ENCODE measurements at regions not wholly inside any gene's neighbourhood (a gene's known extent, or its start where the extent isn't known, plus 50 kb on each side); places are given as distances from the start of the nearest gene placed in this dataset.
"Not testable (repeated sequence)": the region's sequence is repeated elsewhere in the genome, so short reads cannot be mapped to it uniquely, and the experiment has no call there.

DNA sequence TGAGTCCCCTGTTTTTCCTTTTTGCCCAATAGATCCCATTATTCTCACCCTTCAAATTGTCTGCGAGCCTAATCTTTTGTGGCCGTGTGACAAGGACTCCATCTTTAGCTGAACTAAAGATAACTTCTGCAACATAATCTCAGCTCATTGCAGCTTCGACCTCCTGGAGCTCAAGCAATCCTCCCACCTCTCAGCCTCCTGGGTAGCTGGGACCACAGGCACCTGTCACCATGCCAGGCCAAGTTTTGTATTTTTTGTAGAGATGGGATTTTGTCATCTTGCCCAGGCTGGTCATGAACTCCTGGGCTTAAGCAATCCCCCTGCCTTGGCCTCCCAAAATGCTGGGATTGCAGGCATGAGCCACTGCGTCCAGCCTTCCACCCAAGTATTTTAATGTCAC lies 161.0 kb downstream of the GJA1 start:
- Mint-ChIP-seq H3K36me3 (peaks cover 2% of the 10 kb centered on the region), H3K4me1 (no peaks in the 10 kb centered on the region), H3K27ac (no peak overlapping the region), H3K9me3 (peaks cover 0 to 3% (median 2%) of the 10 kb centered on the region in 3 donors), H3K27me3 (no peaks in the 10 kb centered on the region), H3K4me3 (no peak overlapping the region)

GRCh38 chr6:121597654-121598053 lies 162.2 kb downstream of the GJA1 start:
- H3K4me1 Mint-ChIP-seq = no peaks in the 10 kb centered on the region
- H3K9me3 Mint-ChIP-seq = peaks cover 0 to 3% (median 2%) of the 10 kb centered on the region in 3 donors
- H3K36me3 Mint-ChIP-seq = peaks cover 2% of the 10 kb centered on the region
- no peaks in the 10 kb centered on the region for H3K27me3 Mint-ChIP-seq
- H3K27ac Mint-ChIP-seq = no peak overlapping the region
- no peak overlapping the region for H3K4me3 Mint-ChIP-seq

GRCh38 chr6:121599331-121599730 lies 163.9 kb downstream of the GJA1 start:
- not testable (repeated sequence) for H3K4me1 Mint-ChIP-seq, H3K4me3 Mint-ChIP-seq, H3K36me3 Mint-ChIP-seq, H3K9me3 Mint-ChIP-seq, H3K27me3 Mint-ChIP-seq, H3K27ac Mint-ChIP-seq

DNA sequence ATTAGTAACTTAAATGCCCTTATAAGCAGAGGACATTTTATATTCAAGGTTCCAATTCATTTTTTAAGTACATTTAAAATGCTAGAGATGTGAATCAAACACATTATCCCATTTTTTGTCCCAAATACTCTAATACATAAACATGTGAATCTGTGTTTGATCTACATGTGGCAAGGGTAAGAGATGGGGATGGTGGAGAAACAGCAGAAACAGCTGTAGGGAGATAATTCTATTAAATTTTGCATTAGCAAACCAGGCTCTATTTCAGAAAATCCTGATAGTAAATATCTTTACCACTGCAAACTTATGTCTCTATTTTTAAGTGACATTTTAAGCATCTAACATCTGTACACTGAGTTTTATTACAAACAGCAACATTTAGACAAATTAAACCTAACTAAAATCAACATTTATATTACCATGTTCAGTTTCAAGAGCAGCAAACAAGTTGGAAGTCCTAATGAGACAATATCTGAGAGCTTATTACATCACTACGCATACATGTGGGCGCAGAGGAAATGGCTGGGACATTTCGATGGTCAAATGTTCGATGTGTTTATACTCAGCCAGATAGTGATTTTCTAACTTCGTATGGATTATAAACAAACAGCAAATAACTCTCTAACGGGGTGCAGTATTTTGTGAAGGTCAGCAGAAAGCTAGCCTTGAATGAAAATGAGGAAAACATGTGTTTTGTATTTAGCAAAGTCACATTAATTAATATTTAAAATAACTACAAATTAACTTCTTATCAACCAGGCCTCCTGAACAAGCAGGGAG lies 165.1 kb downstream of the GJA1 start:
- H3K27ac Mint-ChIP-seq = no peak overlapping the region
- no peak overlapping the region for H3K4me3 Mint-ChIP-seq
- no peaks in the 10 kb centered on the region for H3K4me1 Mint-ChIP-seq
- H3K9me3 Mint-ChIP-seq = peaks cover 0 to 2% (median 0%) of the 10 kb centered on the region in 3 donors
- H3K27me3 Mint-ChIP-seq = no peaks in the 10 kb centered on the region
- no peaks in the 10 kb centered on the region for H3K36me3 Mint-ChIP-seq

DNA sequence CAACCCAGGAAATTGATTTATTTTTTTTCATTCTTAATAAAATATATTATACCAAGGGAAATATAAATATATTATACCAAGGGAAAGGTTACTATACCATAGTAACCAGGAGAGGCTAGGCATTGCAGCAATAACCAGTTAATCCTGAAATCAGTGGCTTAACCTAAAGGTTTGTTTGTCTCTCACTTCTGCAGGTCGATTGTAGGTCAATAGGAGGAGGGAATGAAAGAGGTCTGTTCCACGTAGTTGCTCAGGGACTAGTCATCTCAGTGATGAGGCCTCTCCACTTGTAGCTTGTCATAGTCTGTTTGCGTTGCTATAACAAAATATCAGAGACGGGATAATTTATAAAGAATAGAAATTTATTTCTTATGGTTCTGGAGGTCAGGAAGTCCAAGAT lies 168.0 kb downstream of the GJA1 start:
- H3K4me1 Mint-ChIP-seq = no peaks in the 10 kb centered on the region
- H3K36me3 Mint-ChIP-seq = no peaks in the 10 kb centered on the region
- H3K27ac Mint-ChIP-seq = no peak overlapping the region
- no peaks in the 10 kb centered on the region for H3K27me3 Mint-ChIP-seq
- H3K9me3 Mint-ChIP-seq = peaks cover 0 to 2% (median 0%) of the 10 kb centered on the region in 3 donors
- H3K4me3 Mint-ChIP-seq = no peak overlapping the region

DNA sequence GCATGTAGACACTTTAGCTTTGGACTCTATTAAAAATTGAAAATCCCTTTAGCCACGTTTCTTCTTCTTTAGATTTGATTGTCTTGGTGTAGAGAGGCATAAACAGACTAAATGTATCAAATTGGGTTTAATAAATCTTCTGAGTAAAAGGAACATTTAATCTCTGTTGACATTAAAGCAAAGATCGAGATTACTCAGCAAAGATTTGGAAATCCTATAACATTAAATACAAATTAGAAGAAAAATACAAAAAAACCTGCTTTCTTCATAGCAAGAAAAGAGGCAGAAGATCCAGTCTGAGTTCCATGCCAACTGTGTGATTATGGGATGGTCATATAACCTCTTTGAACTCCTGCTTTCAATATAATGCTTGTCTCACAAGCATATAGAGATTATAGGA lies 172.3 kb downstream of the GJA1 start:
- Mint-ChIP-seq H3K4me1 (no peaks in the 10 kb centered on the region), H3K27ac (no peak overlapping the region), H3K4me3 (no peak overlapping the region), H3K36me3 (no peaks in the 10 kb centered on the region), H3K27me3 (no peaks in the 10 kb centered on the region), H3K9me3 (peaks cover 0 to 2% (median 0%) of the 10 kb centered on the region in 3 donors)

DNA sequence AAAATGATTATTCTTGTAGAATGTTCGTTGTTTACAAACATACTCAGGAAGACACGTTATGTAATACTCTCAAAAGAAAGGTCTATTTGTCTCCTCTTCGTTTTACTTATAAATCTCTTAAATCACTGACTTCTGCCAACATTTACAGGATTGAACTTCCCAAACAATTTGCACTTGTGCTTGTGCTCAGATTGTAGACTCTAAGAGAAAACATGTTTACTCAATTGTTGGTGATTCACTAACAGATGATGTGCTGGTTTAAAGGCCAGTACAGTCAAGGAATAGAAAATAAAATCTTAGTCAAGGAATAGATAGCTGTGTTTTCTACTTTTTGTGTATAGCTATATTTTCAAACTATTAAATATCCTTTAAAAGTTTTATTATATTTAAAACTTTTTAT lies 172.8 kb downstream of the GJA1 start:
- Mint-ChIP-seq H3K27ac (no peak overlapping the region), H3K4me3 (no peak overlapping the region), H3K27me3 (no peaks in the 10 kb centered on the region), H3K4me1 (no peaks in the 10 kb centered on the region), H3K36me3 (no peaks in the 10 kb centered on the region), H3K9me3 (peaks cover 0 to 2% (median 0%) of the 10 kb centered on the region in 3 donors)

DNA sequence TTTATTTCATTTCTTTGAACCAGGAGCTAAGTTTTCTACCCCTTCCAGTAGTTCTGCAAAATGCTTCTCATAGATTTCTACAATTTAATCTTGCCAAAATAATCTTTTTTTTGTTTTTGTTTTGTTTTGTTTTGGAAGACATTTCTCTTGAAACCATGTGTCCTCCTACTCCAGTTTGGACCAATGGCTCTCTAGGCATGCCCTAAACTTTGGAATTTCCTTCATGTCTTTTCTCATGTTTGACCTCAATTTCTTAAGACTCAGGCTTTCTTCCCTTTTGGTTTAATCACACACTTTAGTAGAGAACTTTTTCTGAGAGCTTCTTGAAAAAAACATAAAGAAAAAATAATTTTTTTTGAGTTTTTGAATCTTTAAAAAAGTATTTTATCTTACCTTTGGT lies 173.8 kb downstream of the GJA1 start:
- Mint-ChIP-seq H3K4me3 (no peak overlapping the region), H3K27me3 (no peaks in the 10 kb centered on the region), H3K27ac (no peak overlapping the region), H3K36me3 (no peaks in the 10 kb centered on the region), H3K4me1 (no peaks in the 10 kb centered on the region), H3K9me3 (no peaks in the 10 kb centered on the region)

- Mint-ChIP-seq H3K4me3 (no peak overlapping the region), H3K36me3 (no peaks in the 10 kb centered on the region), H3K9me3 (peaks cover 0 to 3% (median 0%) of the 10 kb centered on the region in 3 donors), H3K4me1 (no peaks in the 10 kb centered on the region), H3K27ac (no peak overlapping the region), H3K27me3 (no peaks in the 10 kb centered on the region)
Observed at GRCh38 chr6:121612927-121613326, 177.5 kb downstream of the GJA1 start.

DNA sequence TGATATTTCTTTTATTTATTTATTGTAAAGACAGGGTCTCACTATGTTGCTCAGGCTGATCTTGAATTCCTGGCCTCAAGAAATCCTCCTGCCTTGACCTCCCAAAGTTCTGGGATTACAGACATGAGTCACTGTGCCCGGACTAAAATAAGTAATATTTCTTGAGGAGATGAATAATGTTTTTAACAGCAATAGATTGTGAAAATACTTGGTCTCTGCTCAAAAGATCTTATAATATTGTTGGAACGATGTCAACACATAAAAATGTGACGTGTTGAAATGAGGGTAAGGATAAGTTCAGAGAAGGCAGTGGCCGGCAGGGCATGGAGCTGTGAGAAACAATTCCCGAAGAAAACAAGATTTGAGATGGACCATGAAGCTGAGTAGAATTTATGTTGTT lies 178.7 kb downstream of the GJA1 start:
- Mint-ChIP-seq H3K36me3 (no peaks in the 10 kb centered on the region), H3K4me1 (no peaks in the 10 kb centered on the region), H3K27me3 (no peaks in the 10 kb centered on the region), H3K27ac (no peak overlapping the region), H3K4me3 (no peak overlapping the region), H3K9me3 (peaks cover 0 to 3% (median 0%) of the 10 kb centered on the region in 3 donors)

DNA sequence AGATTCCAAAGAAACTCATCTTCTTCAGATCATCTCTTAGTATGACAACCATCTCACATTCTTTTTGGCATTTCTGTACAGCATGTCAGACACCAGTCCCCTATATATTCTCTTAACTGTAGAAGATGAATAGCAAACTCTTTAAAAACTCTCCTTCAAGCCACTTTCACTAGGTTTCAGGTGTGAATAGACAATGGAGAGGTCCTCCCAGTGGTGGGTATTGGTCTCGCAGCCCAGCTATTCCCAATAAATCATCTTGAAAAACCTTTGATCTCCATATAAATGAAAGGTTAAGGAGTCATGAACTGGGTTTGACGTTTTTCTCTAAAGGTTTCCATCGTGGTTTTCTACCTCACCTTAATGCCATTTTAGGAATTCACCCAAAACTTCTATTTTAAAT lies 180.0 kb downstream of the GJA1 start:
- H3K9me3 Mint-ChIP-seq = peaks cover 0 to 3% (median 0%) of the 10 kb centered on the region in 3 donors
- no peak overlapping the region for H3K27ac Mint-ChIP-seq
- no peaks in the 10 kb centered on the region for H3K36me3 Mint-ChIP-seq
- no peaks in the 10 kb centered on the region for H3K27me3 Mint-ChIP-seq
- H3K4me3 Mint-ChIP-seq = no peak overlapping the region
- no peaks in the 10 kb centered on the region for H3K4me1 Mint-ChIP-seq

DNA sequence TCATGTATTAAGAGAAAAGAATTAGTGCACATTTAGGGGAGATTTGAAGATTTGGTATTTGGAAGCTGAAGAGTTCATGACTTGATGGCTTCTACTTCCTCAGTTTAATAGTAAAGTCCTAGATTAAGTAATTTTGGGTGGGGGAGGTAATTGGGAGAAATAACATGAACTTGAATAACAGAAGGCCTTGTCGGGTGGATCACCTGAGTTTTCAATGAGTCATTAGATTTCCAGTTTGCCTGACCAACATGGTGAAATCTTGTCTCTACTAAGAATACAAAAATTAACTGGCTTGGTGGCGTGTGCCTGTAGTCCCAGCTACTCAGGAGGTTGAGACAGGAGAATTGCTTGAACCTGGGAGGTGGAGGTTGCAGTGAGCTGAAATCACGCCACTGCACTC lies 181.0 kb downstream of the GJA1 start:
- Mint-ChIP-seq H3K4me3 (no peak overlapping the region), H3K36me3 (no peaks in the 10 kb centered on the region), H3K4me1 (no peaks in the 10 kb centered on the region), H3K9me3 (peaks cover 0 to 3% (median 0%) of the 10 kb centered on the region in 3 donors), H3K27me3 (no peaks in the 10 kb centered on the region), H3K27ac (no peak overlapping the region)

DNA sequence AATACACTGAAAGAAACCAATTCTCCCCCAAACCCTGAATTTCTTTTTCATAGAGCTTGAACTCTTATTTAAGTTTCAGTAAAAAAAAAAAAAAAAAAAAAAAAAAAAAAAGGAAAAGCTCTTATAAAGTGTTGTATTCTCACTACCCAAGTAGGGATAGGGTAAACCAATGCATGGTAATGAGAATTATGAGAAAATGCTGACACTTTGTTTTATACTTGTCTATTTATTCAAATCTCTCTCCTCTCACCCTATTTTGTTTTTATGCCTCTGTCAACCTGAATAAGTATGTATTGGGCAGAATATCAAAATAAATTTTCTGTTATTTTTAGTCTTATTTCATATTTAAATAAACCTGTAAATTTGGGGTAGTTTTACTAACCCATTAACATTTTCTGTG lies 181.9 kb downstream of the GJA1 start:
- Mint-ChIP-seq H3K9me3 (peaks cover 0 to 3% (median 0%) of the 10 kb centered on the region in 3 donors), H3K27me3 (no peaks in the 10 kb centered on the region), H3K4me1 (no peaks in the 10 kb centered on the region), H3K4me3 (no peak overlapping the region), H3K27ac (no peak overlapping the region), H3K36me3 (no peaks in the 10 kb centered on the region)

GRCh38 chr6:121619013-121619412 lies 183.6 kb downstream of the GJA1 start:
- H3K27ac Mint-ChIP-seq = no peak overlapping the region
- no peaks in the 10 kb centered on the region for H3K36me3 Mint-ChIP-seq
- no peaks in the 10 kb centered on the region for H3K27me3 Mint-ChIP-seq
- H3K4me1 Mint-ChIP-seq = no peaks in the 10 kb centered on the region
- no peak overlapping the region for H3K4me3 Mint-ChIP-seq
- H3K9me3 Mint-ChIP-seq = peaks cover 0 to 3% (median 0%) of the 10 kb centered on the region in 3 donors

DNA sequence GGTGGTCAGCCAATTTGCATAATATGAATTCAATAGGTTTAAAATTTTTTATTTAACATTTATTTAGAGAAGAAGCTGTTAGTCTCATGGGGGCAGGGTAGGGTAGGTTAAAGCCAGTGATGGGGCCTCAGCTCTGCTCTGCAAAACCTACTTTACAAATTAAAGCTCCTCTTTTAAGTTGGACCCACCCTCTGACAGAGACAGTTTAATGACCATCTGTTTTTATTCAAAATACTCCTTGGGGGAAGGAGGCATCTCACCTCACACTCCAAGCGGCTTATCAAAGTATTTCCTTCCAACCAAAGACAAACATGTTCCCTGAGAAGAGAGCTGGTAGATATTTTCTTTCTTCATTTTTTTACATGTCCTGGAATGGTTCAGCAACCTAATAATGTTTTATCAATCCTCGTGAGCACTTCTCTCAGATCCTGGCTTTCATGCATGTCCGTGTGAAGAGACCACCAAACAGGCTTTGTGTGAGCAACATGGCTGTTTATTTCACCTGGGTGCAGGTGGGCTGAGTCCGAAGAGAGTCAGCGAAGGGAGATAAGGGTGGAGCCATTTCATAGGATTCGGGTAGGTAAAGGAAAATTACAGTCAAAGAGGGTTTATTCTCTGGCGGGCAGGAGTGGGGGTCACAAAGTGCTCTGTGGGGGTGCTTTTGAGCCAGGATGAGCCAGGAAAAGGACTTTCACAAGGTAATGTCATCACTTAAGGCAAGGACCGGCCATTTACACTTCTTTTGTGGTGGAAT lies 184.7 kb downstream of the GJA1 start:
- no peak overlapping the region for H3K4me3 Mint-ChIP-seq

GRCh38 chr6:121627761-121628160 lies 192.3 kb downstream of the GJA1 start:
- H3K27ac Mint-ChIP-seq = no peak overlapping the region
- H3K9me3 Mint-ChIP-seq = peaks cover 0 to 14% (median 3%) of the 10 kb centered on the region in 3 donors
- no peaks in the 10 kb centered on the region for H3K4me1 Mint-ChIP-seq
- H3K27me3 Mint-ChIP-seq = no peaks in the 10 kb centered on the region
- no peaks in the 10 kb centered on the region for H3K36me3 Mint-ChIP-seq
- H3K4me3 Mint-ChIP-seq = no peak overlapping the region

More for the DNA sequence above, 184.7 kb downstream of the GJA1 start:
- Mint-ChIP-seq H3K9me3 (peaks cover 0 to 3% (median 0%) of the 10 kb centered on the region in 3 donors), H3K27ac (no peak overlapping the region), H3K27me3 (no peaks in the 10 kb centered on the region), H3K36me3 (no peaks in the 10 kb centered on the region), H3K4me1 (no peaks in the 10 kb centered on the region)
